Neural cell (in vitro differentiated cells): ENCODE measurements at regions not wholly inside any gene's neighbourhood (a gene's known extent, or its start where the extent isn't known, plus 50 kb on each side); places are given as distances from the start of the nearest gene placed in this dataset.

ENCODE experiments used
- CTCF ChIP-seq: fragments of 450-650 bp; IDR thresholded peaks from 2 replicates; pipeline ENCODE4 v1.5.1; 2014; ENCODE audit warnings: antibody characterized with exemption, mild to moderate bottlenecking, moderate library complexity; ENCODE audit not compliant: poor library complexity, severe bottlenecking
- EZH2 ChIP-seq: fragments of 200-600, 300-800 bp; shearing (Covaris generic), sonication (generic); IDR thresholded peaks from 2 replicates; pipeline ENCODE4 v1.6.1; 2014; ENCODE audit warnings: antibody characterized with exemption, low read length, borderline replicate concordance, mild to moderate bottlenecking; ENCODE audit not compliant: insufficient read depth, poor library complexity, severe bottlenecking
- POLR2AphosphoS5 ChIP-seq: IDR thresholded peaks from 2 replicates; pipeline ENCODE4 v1.6.1; 2012
- REST ChIP-seq: IDR thresholded peaks from 2 replicates; pipeline ENCODE4 v1.6.1; 2012; ENCODE audit warnings: borderline replicate concordance

- TF ChIP-seq CTCF (no peak), POLR2AphosphoS5 (no peak), EZH2 (no peak), REST (no peak)
Observed at GRCh38 chr2:129896226-129897100, 83.0 kb upstream of the RAB6C start.
